Peyer's patch (tissue), 4 donors: ENCODE measurements at regions not wholly inside any gene's neighbourhood (a gene's known extent, or its start where the extent isn't known, plus 50 kb on each side); places are given as distances from the start of the nearest gene placed in this dataset.

Experiments used
- DNase-seq, 3 donors: peaks; one replicate each; pipeline ENCODE4 v3.0.0-alpha.2; 2017 to 2019
- H3K27ac ChIP-seq, 4 donors: fragments of 200-600 bp; sonication (generic); one replicate each; pipeline ENCODE4 v1.5.1; 2016 to 2019
- H3K27me3 ChIP-seq, 2 donors: fragments of 200-600 bp; sonication (generic); one replicate each; pipeline ENCODE4 v1.5.1; 2019
- H3K36me3 ChIP-seq, 3 donors: fragments of 200-600 bp; sonication (generic); one replicate each; pipeline ENCODE4 v1.5.1; 2016 to 2019
- H3K4me1 ChIP-seq, 4 donors: fragments of 200-600 bp; sonication (generic); one replicate each; pipeline ENCODE4 v1.5.1; 2016 to 2019
- H3K4me3 ChIP-seq, 4 donors: fragments of 200-600 bp; sonication (generic); 1 replicate in 3 of 4; 2 replicates in 1 of 4; pipeline ENCODE4 v1.5.1; 2016 to 2019; ENCODE audit warnings: mild to moderate bottlenecking in 1 of 4
- H3K9me3 ChIP-seq, 4 donors: fragments of 200-600 bp; sonication (generic); one replicate each; pipeline ENCODE4 v1.5.1; 2016 to 2019; ENCODE audit warnings: mild to moderate bottlenecking in 1 of 4
- CTCF ChIP-seq, 6 experiments: fragments of 450-650 bp in 4 of 6; fragments of 200-600 bp in 2 of 6; sonication (generic) in 1 of 6; IDR thresholded peaks; one replicate each; pipeline ENCODE4 v1.5.1; 2017 to 2019; ENCODE audit warnings: antibody characterized with exemption in 6 of 6, mild to moderate bottlenecking in 3 of 6, moderate library complexity in 1 of 6
- POLR2A ChIP-seq, 2 donors: fragments of 450-650 bp; IDR thresholded peaks; one replicate each; pipeline ENCODE4 v1.5.1; 2017; ENCODE audit warnings: antibody characterized with exemption in 2 of 2, mild to moderate bottlenecking in 2 of 2, moderate library complexity in 2 of 2

- no peak overlapping the region for H3K4me3 ChIP-seq
- H3K9me3 ChIP-seq, result no peaks in the 10 kb centered on the region
- no peak overlapping the region for H3K27ac ChIP-seq
- no peak for DNase-seq
- no peaks in the 10 kb centered on the region for H3K27me3 ChIP-seq
- H3K36me3 ChIP-seq, result no peaks in the 10 kb centered on the region
- no peaks in the 10 kb centered on the region for H3K4me1 ChIP-seq
- TF ChIP-seq POLR2A (IDR thresholded peaks at IDR 0.05), result no peak
- TF ChIP-seq CTCF (IDR thresholded peaks at IDR 0.05), result no peak
These were observed 902.0 kb upstream of the GCFC2 start for GRCh38 chr2:76612764-76613163.

DNA sequence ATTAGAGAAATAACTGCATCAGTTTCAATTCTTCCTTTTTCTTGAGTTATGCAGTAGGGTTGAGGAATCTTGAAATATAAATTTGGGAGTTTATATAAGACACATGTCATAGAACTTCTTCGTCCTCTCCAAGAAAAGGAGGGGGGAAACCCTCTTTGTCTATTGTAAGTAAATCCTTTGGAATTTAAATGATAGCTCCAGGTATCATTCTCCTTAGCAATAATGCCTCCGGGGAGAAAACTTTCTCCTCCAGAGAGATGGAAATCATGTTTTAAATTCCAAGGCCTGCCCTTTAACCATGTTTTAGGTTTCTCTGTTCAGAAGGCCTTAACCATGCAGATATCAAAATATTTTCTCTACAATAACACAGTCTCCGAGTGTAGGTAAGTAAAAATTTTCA is 899.7 kb upstream of the GCFC2 start:
- no peak overlapping the region for H3K4me3 ChIP-seq
- no peaks in the 10 kb centered on the region for H3K4me1 ChIP-seq
- H3K9me3 ChIP-seq, result no peaks in the 10 kb centered on the region
- H3K27me3 ChIP-seq, result no peaks in the 10 kb centered on the region
- TF ChIP-seq CTCF (IDR thresholded peaks at IDR 0.05) (no peak), POLR2A (IDR thresholded peaks at IDR 0.05) (no peak)
- DNase-seq, result no peak
- H3K36me3 ChIP-seq, result no peaks in the 10 kb centered on the region
- no peak overlapping the region for H3K27ac ChIP-seq

DNA sequence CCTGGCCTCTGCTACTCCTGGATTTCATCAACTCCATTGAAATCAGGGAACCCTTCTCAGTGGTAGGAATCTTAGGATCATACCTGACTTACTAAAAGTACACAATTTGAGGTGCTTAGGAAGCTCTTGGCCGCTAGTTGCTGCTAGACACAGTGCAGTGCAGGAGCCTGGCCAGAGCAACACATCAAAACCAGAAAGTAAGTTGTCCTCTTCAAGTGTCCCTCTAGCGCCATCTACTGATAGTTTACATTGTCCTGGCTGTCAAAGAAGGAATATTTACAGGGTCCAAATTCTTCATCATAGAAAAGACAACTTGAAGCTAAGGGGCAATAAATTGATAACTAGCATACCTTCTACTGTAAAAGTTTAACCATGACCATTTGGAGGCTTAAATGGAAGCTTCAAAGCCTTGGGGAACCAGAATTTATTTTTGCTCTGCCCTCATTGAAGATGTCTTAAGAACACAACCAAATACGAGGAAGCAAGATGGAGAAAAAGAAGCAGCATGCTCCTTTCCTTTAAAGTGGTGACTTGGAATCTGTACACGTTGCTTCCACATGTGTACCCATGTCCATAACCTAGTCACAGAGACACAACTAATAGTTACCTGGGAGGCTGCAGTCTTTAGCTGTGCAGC is 889.1 kb upstream of the GCFC2 start:
- no peak for TF ChIP-seq POLR2A (IDR thresholded peaks at IDR 0.05)
- TF ChIP-seq CTCF (IDR thresholded peaks at IDR 0.05), result peak in 4 of 6 experiments; percentile 44 to 81 (median 78)
- peak in 2 of 3 donors; percentile 43 to 58 for DNase-seq
- no peak overlapping the region for H3K27ac ChIP-seq

DNA sequence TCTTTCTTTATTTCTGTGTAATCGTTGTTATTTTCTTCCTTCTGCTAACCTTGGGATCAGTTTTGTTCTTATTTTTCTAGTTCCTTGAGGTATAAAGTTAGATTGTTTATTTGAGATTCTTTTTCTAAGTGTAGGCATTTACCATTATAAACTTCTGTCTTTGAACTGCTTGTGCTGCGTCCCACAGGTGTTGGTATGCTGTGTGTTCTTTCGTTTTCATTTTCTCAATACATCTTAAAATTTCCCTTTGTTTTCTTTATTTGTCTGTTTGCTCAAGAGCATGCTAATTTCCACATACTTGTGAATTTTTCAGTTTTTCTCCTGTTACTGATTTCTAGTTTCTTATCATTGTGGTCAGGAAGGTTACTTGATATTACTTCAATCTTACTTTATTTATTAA is 873.8 kb upstream of the GCFC2 start:
- Histone ChIP-seq H3K4me3 (no peak overlapping the region), H3K4me1 (no peaks in the 10 kb centered on the region), H3K36me3 (no peaks in the 10 kb centered on the region), H3K9me3 (no peaks in the 10 kb centered on the region), H3K27ac (no peak overlapping the region), H3K27me3 (no peaks in the 10 kb centered on the region)
- no peak for DNase-seq
- TF ChIP-seq POLR2A (IDR thresholded peaks at IDR 0.05) (no peak), CTCF (IDR thresholded peaks at IDR 0.05) (no peak)

More for the DNA sequence above, 889.1 kb upstream of the GCFC2 start:
- no peaks in the 10 kb centered on the region for H3K27me3 ChIP-seq
- H3K9me3 ChIP-seq, result no peaks in the 10 kb centered on the region
- no peaks in the 10 kb centered on the region for H3K4me1 ChIP-seq
- no peaks in the 10 kb centered on the region for H3K36me3 ChIP-seq
- no peak overlapping the region for H3K4me3 ChIP-seq

DNA sequence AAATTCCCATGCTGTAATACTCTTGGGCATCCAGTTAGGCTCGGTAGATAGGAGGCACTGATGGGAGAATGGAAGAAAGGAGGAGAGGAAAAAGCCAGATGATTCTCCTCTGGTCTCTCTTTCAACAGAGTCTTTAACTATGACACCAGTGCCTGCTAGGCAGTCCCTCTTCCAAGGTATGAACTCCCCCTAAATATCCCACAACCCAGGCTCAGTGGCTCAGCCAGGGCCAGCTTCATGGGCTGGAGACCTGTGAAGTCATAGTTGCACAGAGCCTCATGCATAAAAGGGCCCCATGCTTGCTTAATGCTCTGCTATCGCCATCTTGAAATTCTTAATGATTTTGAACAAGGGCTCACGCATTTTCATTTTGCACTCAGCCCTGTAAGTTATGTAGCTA is 869.2 kb upstream of the GCFC2 start:
- no peaks in the 10 kb centered on the region for H3K36me3 ChIP-seq
- H3K4me1 ChIP-seq, result no peaks in the 10 kb centered on the region
- no peak overlapping the region for H3K27ac ChIP-seq
- no peak for DNase-seq
- H3K4me3 ChIP-seq, result no peak overlapping the region
- no peaks in the 10 kb centered on the region for H3K9me3 ChIP-seq
- H3K27me3 ChIP-seq, result no peaks in the 10 kb centered on the region
- no peak for TF ChIP-seq CTCF (IDR thresholded peaks at IDR 0.05)

- Histone ChIP-seq H3K27me3 (no peaks in the 10 kb centered on the region), H3K4me3 (no peak overlapping the region), H3K27ac (no peak overlapping the region), H3K9me3 (no peaks in the 10 kb centered on the region), H3K4me1 (no peaks in the 10 kb centered on the region), H3K36me3 (no peaks in the 10 kb centered on the region)
- TF ChIP-seq CTCF (IDR thresholded peaks at IDR 0.05) (no peak), POLR2A (IDR thresholded peaks at IDR 0.05) (no peak)
- DNase-seq, result no peak
These were observed 862.3 kb upstream of the GCFC2 start for GRCh38 chr2:76572981-76573380.
